ENCODE measurements at regions not wholly inside any gene's neighbourhood (a gene's known extent, or its start where the extent isn't known, plus 50 kb on each side); places are given as distances from the start of the nearest gene placed in this dataset.
"Not testable (repeated sequence)": the region's sequence is repeated elsewhere in the genome, so short reads cannot be mapped to it uniquely, and the experiment has no call there.

- no peaks in the 10 kb centered on the region for H3K4me1 Mint-ChIP-seq (ENCODE audit: low read depth)
- H3K4me3 Mint-ChIP-seq, result no peak overlapping the region
- no peak for DNase-seq (ENCODE audit: low spot score)
- H3K9me3 Mint-ChIP-seq, result peaks cover 3% of the 10 kb centered on the region
- intact Hi-C loops (cut with micrococcal nuclease), result no loop called here
- H3K27ac Mint-ChIP-seq, result no peak overlapping the region
- H3K27me3 Mint-ChIP-seq (ENCODE audit: insufficient read depth), result peaks cover 33% of the 10 kb centered on the region
- H3K36me3 Mint-ChIP-seq (ENCODE audit: low read depth), result no peaks in the 10 kb centered on the region
Observed at GRCh38 chr1:157219600-157219999, 81.4 kb upstream of the ETV3 start.

DNA sequence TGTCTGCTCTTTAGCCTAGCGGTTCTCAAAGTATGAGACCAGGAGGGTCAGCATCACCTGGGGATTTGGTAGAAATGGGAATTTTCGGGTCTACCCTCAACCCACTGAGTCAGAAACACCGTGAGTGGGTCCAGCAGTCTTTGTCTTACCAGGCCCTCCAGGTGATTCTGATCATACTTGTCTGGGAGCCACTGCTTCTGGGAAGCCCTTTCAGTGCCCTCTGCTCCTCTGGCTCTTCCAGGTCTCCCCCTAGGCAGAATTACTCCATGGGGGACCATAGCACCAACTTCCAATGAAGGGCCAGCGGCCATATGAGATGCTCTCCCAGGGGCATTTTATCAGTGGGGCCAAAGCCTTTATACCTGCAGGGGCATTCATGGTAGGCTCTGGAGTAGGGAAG is 81.0 kb upstream of the ETV3 start:
- Mint-ChIP-seq H3K4me3 (no peak overlapping the region), H3K4me1 (ENCODE audit: low read depth) (no peaks in the 10 kb centered on the region), H3K9me3 (peaks cover 6% of the 10 kb centered on the region), H3K36me3 (ENCODE audit: low read depth) (no peaks in the 10 kb centered on the region), H3K27ac (no peak overlapping the region), H3K27me3 (ENCODE audit: insufficient read depth) (peaks cover 35% of the 10 kb centered on the region)
- intact Hi-C loops (cut with micrococcal nuclease), result no loop called here
- DNase-seq (ENCODE audit: low spot score), result no peak

DNA sequence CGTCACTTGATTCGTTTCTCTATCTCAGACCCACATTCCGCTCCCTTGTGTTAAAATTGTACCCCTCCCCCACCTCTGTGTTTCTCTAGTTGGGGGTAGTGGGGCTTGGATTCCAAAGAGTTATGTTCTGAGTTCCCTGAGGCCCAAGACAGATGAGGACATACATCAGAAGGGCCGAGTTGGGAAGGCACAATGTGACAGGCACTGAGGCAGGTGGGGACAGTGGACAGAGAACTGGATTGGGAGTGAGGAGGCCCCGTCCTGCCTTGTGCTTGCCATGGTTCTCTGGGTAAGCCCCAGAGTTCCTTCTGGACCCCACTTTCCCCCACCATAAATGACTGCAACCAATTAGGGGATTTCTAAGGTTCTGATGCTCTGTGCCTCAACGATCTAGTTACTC is 80.5 kb upstream of the ETV3 start:
- H3K4me1 Mint-ChIP-seq (ENCODE audit: low read depth), result no peaks in the 10 kb centered on the region
- peaks cover 9% of the 10 kb centered on the region for H3K9me3 Mint-ChIP-seq
- no peak overlapping the region for H3K27ac Mint-ChIP-seq
- H3K27me3 Mint-ChIP-seq (ENCODE audit: insufficient read depth), result peaks cover 33% of the 10 kb centered on the region
- H3K4me3 Mint-ChIP-seq, result no peak overlapping the region
- no peaks in the 10 kb centered on the region for H3K36me3 Mint-ChIP-seq (ENCODE audit: low read depth)
- no peak for DNase-seq (ENCODE audit: low spot score)
- intact Hi-C loops (cut with micrococcal nuclease), result no loop called here

DNA sequence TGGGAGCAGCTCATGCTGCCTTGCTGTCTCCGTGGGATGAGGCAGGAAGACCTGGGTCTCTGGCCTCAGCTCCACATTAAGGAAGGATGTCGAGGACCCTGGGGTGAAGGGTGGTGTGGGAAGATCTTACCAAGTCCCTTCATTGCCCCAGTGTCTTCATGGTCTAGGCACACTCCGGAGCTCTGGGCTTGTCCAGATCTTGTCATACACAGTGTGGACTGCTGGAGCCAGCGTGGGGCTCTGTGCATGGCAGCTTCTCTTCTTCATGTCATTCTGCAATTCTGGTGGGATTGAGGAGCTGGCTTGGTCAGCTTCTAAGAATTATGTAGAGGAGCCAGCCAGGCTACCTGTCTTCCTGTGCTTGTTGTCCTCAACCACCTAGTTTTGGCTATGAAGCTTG is 79.3 kb upstream of the ETV3 start:
- Mint-ChIP-seq H3K4me3 (no peak overlapping the region), H3K36me3 (ENCODE audit: low read depth) (no peaks in the 10 kb centered on the region), H3K27me3 (ENCODE audit: insufficient read depth) (peaks cover 31% of the 10 kb centered on the region), H3K4me1 (ENCODE audit: low read depth) (no peaks in the 10 kb centered on the region), H3K9me3 (peaks cover 21% of the 10 kb centered on the region), H3K27ac (no peak overlapping the region)
- no peak for DNase-seq (ENCODE audit: low spot score)
- intact Hi-C loops (cut with micrococcal nuclease), result no loop called here

DNA sequence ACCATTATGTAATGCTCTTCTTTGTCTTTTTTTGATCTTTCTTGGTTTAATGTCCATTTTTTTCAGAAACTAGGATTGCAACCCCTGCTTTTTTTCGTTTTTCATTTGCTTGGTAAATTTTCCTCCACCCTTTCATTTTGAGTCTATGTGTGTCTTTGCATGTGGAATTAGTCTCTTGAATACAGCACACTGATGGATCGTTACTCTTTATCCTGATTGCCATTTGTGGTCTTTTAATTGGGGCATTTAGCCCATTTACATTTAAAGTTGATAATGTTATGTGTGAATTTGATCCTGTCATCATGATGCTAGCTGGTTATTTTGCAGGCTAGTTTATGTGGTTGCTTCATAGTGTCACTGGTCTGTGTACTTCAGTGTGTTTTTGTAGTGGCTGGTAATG is 75.6 kb upstream of the ETV3 start:
- DNase-seq (ENCODE audit: low spot score), result no peak
- H3K36me3 Mint-ChIP-seq (ENCODE audit: low read depth), result no peaks in the 10 kb centered on the region
- H3K27me3 Mint-ChIP-seq (ENCODE audit: insufficient read depth), result peaks cover 34% of the 10 kb centered on the region
- H3K9me3 Mint-ChIP-seq, result peaks cover 21% of the 10 kb centered on the region
- H3K4me3 Mint-ChIP-seq, result no peak overlapping the region
- no peak overlapping the region for H3K27ac Mint-ChIP-seq
- intact Hi-C loops (cut with micrococcal nuclease), result no loop called here
- no peaks in the 10 kb centered on the region for H3K4me1 Mint-ChIP-seq (ENCODE audit: low read depth)

- H3K4me1 Mint-ChIP-seq (ENCODE audit: low read depth), result no peaks in the 10 kb centered on the region
- intact Hi-C loops (cut with micrococcal nuclease), result no loop called here
- H3K27me3 Mint-ChIP-seq (ENCODE audit: insufficient read depth), result peaks cover 26% of the 10 kb centered on the region
Observed at GRCh38 chr1:157209514-157209913, 71.3 kb upstream of the ETV3 start.

GRCh38 chr1:157205982-157206381 is 67.8 kb upstream of the ETV3 start:
- H3K4me3 Mint-ChIP-seq; H3K4me1 Mint-ChIP-seq (ENCODE audit: low read depth); H3K36me3 Mint-ChIP-seq (ENCODE audit: low read depth); H3K9me3 Mint-ChIP-seq; DNase-seq (ENCODE audit: low spot score); H3K27ac Mint-ChIP-seq; H3K27me3 Mint-ChIP-seq (ENCODE audit: insufficient read depth); intact Hi-C loops (cut with micrococcal nuclease): not testable (repeated sequence)

More at GRCh38 chr1:157209514-157209913, 71.3 kb upstream of the ETV3 start:
- H3K27ac Mint-ChIP-seq, result no peak overlapping the region
- H3K9me3 Mint-ChIP-seq, result peaks cover 17% of the 10 kb centered on the region
- H3K4me3 Mint-ChIP-seq, result no peak overlapping the region
- DNase-seq (ENCODE audit: low spot score), result no peak
- no peaks in the 10 kb centered on the region for H3K36me3 Mint-ChIP-seq (ENCODE audit: low read depth)

DNA sequence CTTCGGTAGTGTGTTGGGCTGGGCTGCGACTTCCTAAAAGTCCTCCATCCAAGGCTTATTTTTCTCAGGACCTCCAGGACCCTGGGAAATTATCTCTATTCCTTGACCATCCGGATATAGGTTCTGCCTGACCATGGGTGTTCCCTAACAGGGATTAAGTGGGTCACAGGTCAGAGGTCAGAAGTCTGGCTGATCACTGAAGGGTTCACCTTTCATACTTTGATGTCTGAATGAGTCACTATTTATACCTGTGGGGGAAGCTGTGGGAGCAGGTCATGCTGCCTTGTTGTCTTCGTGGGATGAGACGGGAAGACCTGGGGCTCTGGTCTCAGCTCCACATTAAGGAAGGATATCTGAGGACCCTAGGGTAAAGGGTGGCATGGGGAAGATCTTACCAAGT is 65.0 kb upstream of the ETV3 start:
- no peak for DNase-seq (ENCODE audit: low spot score)
- H3K4me1 Mint-ChIP-seq (ENCODE audit: low read depth), result no peaks in the 10 kb centered on the region
- no peaks in the 10 kb centered on the region for H3K36me3 Mint-ChIP-seq (ENCODE audit: low read depth)
- intact Hi-C loops (cut with micrococcal nuclease), result no loop called here
- peaks cover 8% of the 10 kb centered on the region for H3K27me3 Mint-ChIP-seq (ENCODE audit: insufficient read depth)
- no peaks in the 10 kb centered on the region for H3K9me3 Mint-ChIP-seq
- H3K27ac Mint-ChIP-seq, result no peak overlapping the region
- no peak overlapping the region for H3K4me3 Mint-ChIP-seq

- Mint-ChIP-seq H3K27me3 (ENCODE audit: insufficient read depth) (peaks cover 8% of the 10 kb centered on the region), H3K4me3 (no peak overlapping the region), H3K36me3 (ENCODE audit: low read depth) (no peaks in the 10 kb centered on the region), H3K9me3 (no peaks in the 10 kb centered on the region), H3K27ac (no peak overlapping the region), H3K4me1 (ENCODE audit: low read depth) (no peaks in the 10 kb centered on the region)
- intact Hi-C loops (cut with micrococcal nuclease), result no loop called here
- no peak for DNase-seq (ENCODE audit: low spot score)
Observed at GRCh38 chr1:157202331-157202730, 64.1 kb upstream of the ETV3 start.

- no peaks in the 10 kb centered on the region for H3K36me3 Mint-ChIP-seq (ENCODE audit: low read depth)
- intact Hi-C loops (cut with micrococcal nuclease), result no loop called here
- H3K27me3 Mint-ChIP-seq (ENCODE audit: insufficient read depth), result peaks cover 10% of the 10 kb centered on the region
- no peak for DNase-seq (ENCODE audit: low spot score)
- H3K27ac Mint-ChIP-seq, result no peak overlapping the region
- H3K4me1 Mint-ChIP-seq (ENCODE audit: low read depth), result no peaks in the 10 kb centered on the region
- H3K4me3 Mint-ChIP-seq, result no peak overlapping the region
- H3K9me3 Mint-ChIP-seq, result no peaks in the 10 kb centered on the region
Observed at GRCh38 chr1:157201767-157202166, 63.6 kb upstream of the ETV3 start.

- H3K4me3 Mint-ChIP-seq, result no peak overlapping the region
- no peaks in the 10 kb centered on the region for H3K4me1 Mint-ChIP-seq (ENCODE audit: low read depth)
- no peaks in the 10 kb centered on the region for H3K9me3 Mint-ChIP-seq
- no peak for DNase-seq (ENCODE audit: low spot score)
- intact Hi-C loops (cut with micrococcal nuclease), result no loop called here
- peaks cover 11% of the 10 kb centered on the region for H3K27me3 Mint-ChIP-seq (ENCODE audit: insufficient read depth)
- no peaks in the 10 kb centered on the region for H3K36me3 Mint-ChIP-seq (ENCODE audit: low read depth)
- H3K27ac Mint-ChIP-seq, result no peak overlapping the region
Observed at GRCh38 chr1:157200451-157200850, 62.3 kb upstream of the ETV3 start.

DNA sequence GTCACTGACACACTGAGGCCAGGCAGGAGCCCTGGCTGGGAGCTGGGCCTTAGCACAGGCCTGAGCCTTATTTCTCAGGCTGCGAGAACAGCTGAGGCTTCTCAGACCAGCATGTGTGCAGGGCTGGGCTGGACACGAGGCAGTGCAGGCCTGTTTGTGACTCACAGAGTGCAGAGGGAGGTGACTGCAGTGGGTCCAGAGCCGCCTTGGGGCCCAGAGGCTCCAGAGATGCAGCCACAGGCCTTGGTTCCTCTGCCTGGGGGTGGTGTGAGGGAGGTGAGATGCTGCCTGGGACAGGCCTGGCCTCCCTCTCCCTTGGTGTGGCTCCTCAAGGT is 61.2 kb upstream of the ETV3 start:
- H3K4me1 Mint-ChIP-seq (ENCODE audit: low read depth), result no peaks in the 10 kb centered on the region
- H3K27me3 Mint-ChIP-seq (ENCODE audit: insufficient read depth), result peaks cover 12% of the 10 kb centered on the region
- H3K27ac Mint-ChIP-seq, result no peak overlapping the region
- H3K4me3 Mint-ChIP-seq, result no peak overlapping the region
- H3K9me3 Mint-ChIP-seq, result no peaks in the 10 kb centered on the region
- DNase-seq (ENCODE audit: low spot score), result no peak
- no peaks in the 10 kb centered on the region for H3K36me3 Mint-ChIP-seq (ENCODE audit: low read depth)
- intact Hi-C loops (cut with micrococcal nuclease), result loop anchor here (10.0 kb wide), 1 partner anchor 165 kb away; no protein-coding TSS in a partner anchor

DNA sequence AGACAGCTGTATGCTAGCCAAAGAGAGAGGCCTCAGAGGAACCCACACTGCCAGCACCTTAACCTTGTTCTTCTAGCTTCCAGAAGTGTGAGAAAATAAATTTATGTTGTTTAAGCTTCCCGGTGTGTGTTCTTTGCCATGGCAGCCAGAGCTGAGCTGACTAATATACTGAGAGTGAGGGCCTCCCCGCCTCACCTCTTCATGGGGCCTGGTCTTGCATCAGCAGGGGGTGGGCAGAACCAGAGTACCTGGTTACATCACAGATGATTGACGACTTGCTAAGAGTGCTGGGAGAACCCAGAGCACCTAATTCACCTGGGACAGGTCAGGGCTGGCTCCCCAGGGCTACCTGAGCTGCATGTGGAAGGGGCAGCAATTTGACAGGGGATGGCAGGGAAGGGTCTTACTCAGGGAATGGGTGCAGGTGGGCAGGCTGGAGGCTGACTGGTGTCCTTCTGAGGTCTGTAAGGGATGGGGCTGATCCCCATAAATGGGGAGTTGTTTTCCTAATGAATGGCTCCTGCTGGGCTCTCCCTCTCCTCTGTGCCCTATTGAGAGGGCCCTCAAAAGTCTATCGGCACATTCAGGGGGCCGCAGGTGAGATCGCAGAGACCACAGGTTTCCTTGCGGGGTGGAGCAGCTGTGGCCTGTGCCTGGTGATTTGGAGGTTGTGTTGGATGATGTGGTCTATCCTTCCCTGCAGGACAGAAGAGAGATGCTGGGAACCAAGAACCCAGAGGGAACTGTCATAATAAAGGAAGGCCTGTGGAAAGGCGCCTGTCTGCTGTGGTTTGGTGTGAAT is 60.6 kb upstream of the ETV3 start:
- H3K9me3 Mint-ChIP-seq, result no peaks in the 10 kb centered on the region
- intact Hi-C loops (cut with micrococcal nuclease), result loop anchor here (10.0 kb wide), 1 partner anchor 166 kb away; no protein-coding TSS in a partner anchor
- no peaks in the 10 kb centered on the region for H3K36me3 Mint-ChIP-seq (ENCODE audit: low read depth)
- DNase-seq (ENCODE audit: low spot score), result no peak
- H3K27me3 Mint-ChIP-seq (ENCODE audit: insufficient read depth), result peaks cover 15% of the 10 kb centered on the region
- H3K4me3 Mint-ChIP-seq, result no peak overlapping the region
- H3K27ac Mint-ChIP-seq, result no peak overlapping the region
- H3K4me1 Mint-ChIP-seq (ENCODE audit: low read depth), result peaks cover 2% of the 10 kb centered on the region
